ENCODE measurements at regions not wholly inside any gene's neighbourhood (a gene's known extent, or its start where the extent isn't known, plus 50 kb on each side); places are given as distances from the start of the nearest gene placed in this dataset.

GRCh38 chr20:60591172-60591799 is 633.1 kb downstream of the CDH26 start:
- no peak for DNase-seq

- no peak for DNase-seq
These were observed 640.3 kb downstream of the CDH26 start for GRCh38 chr20:60598528-60598927.

- DNase-seq, result no peak
These were observed 641.2 kb downstream of the CDH26 start for GRCh38 chr20:60599381-60599780.

GRCh38 chr20:60600036-60600435 is 641.8 kb downstream of the CDH26 start:
- DNase-seq, result no peak

GRCh38 chr20:60624066-60624465 is 628.0 kb upstream of the CDH4 start:
- no peak for DNase-seq

- no peak for DNase-seq
These were observed 624.1 kb upstream of the CDH4 start for GRCh38 chr20:60627751-60628565.

GRCh38 chr20:60628749-60629148 is 623.3 kb upstream of the CDH4 start:
- no peak for DNase-seq

- no peak for DNase-seq
These were observed 622.9 kb upstream of the CDH4 start for GRCh38 chr20:60629206-60629605.

- no peak for DNase-seq
These were observed 621.5 kb upstream of the CDH4 start for GRCh38 chr20:60630609-60631008.

GRCh38 chr20:60631585-60632287 is 620.3 kb upstream of the CDH4 start:
- no peak for DNase-seq

GRCh38 chr20:60632391-60633262 is 619.4 kb upstream of the CDH4 start:
- DNase-seq, result no peak

GRCh38 chr20:60634491-60635172 is 617.4 kb upstream of the CDH4 start:
- no peak for DNase-seq

- no peak for DNase-seq
These were observed 615.6 kb upstream of the CDH4 start for GRCh38 chr20:60636417-60636816.

GRCh38 chr20:60637801-60638200 is 614.3 kb upstream of the CDH4 start:
- no peak for DNase-seq

- DNase-seq, result no peak
These were observed 613.5 kb upstream of the CDH4 start for GRCh38 chr20:60638430-60639098.

- no peak for DNase-seq
These were observed 610.1 kb upstream of the CDH4 start for GRCh38 chr20:60641879-60642447.

- no peak for DNase-seq
These were observed 609.5 kb upstream of the CDH4 start for GRCh38 chr20:60642541-60642940.

- DNase-seq, result no peak
These were observed 603.5 kb upstream of the CDH4 start for GRCh38 chr20:60648556-60648955.

GRCh38 chr20:60649541-60649940 is 602.5 kb upstream of the CDH4 start:
- DNase-seq, result no peak

GRCh38 chr20:60650087-60650486 is 602.0 kb upstream of the CDH4 start:
- DNase-seq, result no peak

GRCh38 chr20:60652046-60652445 is 600.0 kb upstream of the CDH4 start:
- DNase-seq, result no peak
